ENCODE measurements at regions not wholly inside any gene's neighbourhood (a gene's known extent, or its start where the extent isn't known, plus 50 kb on each side); places are given as distances from the start of the nearest gene placed in this dataset.
A peak's percentile ranks its signal among the peaks of the same experiment; 100 is the strongest.

- no peak overlapping the region for H4K5ac ChIP-seq (ENCODE audit: insufficient read length, low read depth, low read length)
- H3K79me1 ChIP-seq (ENCODE audit: low read depth, low read length) = no peaks in the 10 kb centered on the region; the same call in 1 of the 2 replicates
- TF ChIP-seq CHD1 (IDR thresholded peaks at IDR 0.05; ENCODE audit: low read depth, low read length) = no peak
- H2BK5ac ChIP-seq (ENCODE audit: low read depth, low read length) = peak overlapping the region; percentile 8; the same call in 1 of the 2 replicates
- H3K27me3 ChIP-seq (replicated peaks in 1 of 4; ENCODE audit: control insufficient read depth in 3 of 4, extremely low read depth in 1 of 4, insufficient read depth in 3 of 4, low read length in 3 of 4) = no peaks in the 10 kb centered on the region
- H3K9ac ChIP-seq (replicated peaks in 1 of 4; ENCODE audit: extremely low read depth in 1 of 4, low read depth in 3 of 4, low read length in 3 of 4) = no peak overlapping the region
- no peaks in the 10 kb centered on the region for H3K23me2 ChIP-seq (ENCODE audit: low read depth, low read length)
- no peak overlapping the region for H4K8ac ChIP-seq (ENCODE audit: extremely low read depth, insufficient read depth, low read length)
- H2AK5ac ChIP-seq (ENCODE audit: low read depth, low read length) = peak overlapping the region; percentile 17; the same call in 1 of the 2 replicates
- no peak overlapping the region for H2BK20ac ChIP-seq (ENCODE audit: low read length)
- H3K14ac ChIP-seq (ENCODE audit: insufficient read length) = no peak overlapping the region
- H4K20me1 ChIP-seq (replicated peaks in 1 of 2; ENCODE audit: control insufficient read depth in 1 of 2, insufficient read depth in 2 of 2, low read length in 2 of 2) = no peaks in the 10 kb centered on the region
- H3K4me1 ChIP-seq (replicated peaks in 1 of 4; ENCODE audit: control insufficient read depth in 3 of 4, insufficient read depth in 4 of 4, low read length in 3 of 4) = peaks cover 3 to 14% (median 8%) of the 10 kb centered on the region in 4 experiments; a peak in 4 of 7 replicates
- no peak overlapping the region for H3K56ac ChIP-seq (replicated peaks; ENCODE audit: insufficient read length, low read depth, low read length)
- H2BK12ac ChIP-seq (ENCODE audit: low read depth, low read length) = 0 out of 2 replicates have a peak overlapping the region, but pooled peaks have one; percentile 30
- no peaks in the 10 kb centered on the region for H3K79me2 ChIP-seq (ENCODE audit: control insufficient read depth in 1 of 2, insufficient read depth in 2 of 2, low read length in 2 of 2)
- no peak overlapping the region for H3K4me3 ChIP-seq (ENCODE audit: extremely low read depth in 1 of 4, insufficient read depth in 2 of 4, low read depth in 3 of 4, low read length in 4 of 4)
- no peaks in the 10 kb centered on the region; a peak in 1 of 8 replicates for H3K36me3 ChIP-seq (ENCODE audit: control insufficient read depth in 2 of 4, insufficient read depth in 4 of 4, low read length in 3 of 4)
- H3K4me2 ChIP-seq (ENCODE audit: insufficient read depth in 1 of 2, low read depth in 2 of 2, low read length in 2 of 2) = no peak overlapping the region
- no peak overlapping the region for H3K27ac ChIP-seq (ENCODE audit: low read depth, low read length)
- 80% methylated on average over 3 of the region's 3 CpGs; no CpG with 5 or more reads in 1 of the 2 experiments for WGBS, 2 experiments (ENCODE audit: extremely low coverage in 1 of 2, insufficient coverage in 1 of 2, insufficient read length in 1 of 2, insufficient replicate concordance in 2 of 2, low coverage in 1 of 2, low lambda C conversion rate in 2 of 2, missing lambda C conversion rate in 1 of 2)
- H3K23ac ChIP-seq (ENCODE audit: insufficient read length) = no peak overlapping the region
- CTCF ChIA-PET (ENCODE audit: partially characterized antibody) = interaction anchor here (1.1 kb wide), 1 partner anchor 30 kb away, joined by 3 read pairs; no protein-coding TSS in a partner anchor
- DNase-seq (ENCODE audit: low read depth in 1 of 2, low spot score in 2 of 2) (no peak), FAIRE-seq (no peak)
- no peaks in the 10 kb centered on the region for H3K9me3 ChIP-seq (ENCODE audit: insufficient read depth in 2 of 2, low read depth in 1 of 2, low read length in 1 of 2)
- H2BK120ac ChIP-seq (replicated peaks; ENCODE audit: low read depth, low read length) = no peak overlapping the region
- no peak overlapping the region for H2BK15ac ChIP-seq (ENCODE audit: low read length)
- H4K91ac ChIP-seq (replicated peaks; ENCODE audit: insufficient read length, low read length) = peak overlapping the region; percentile 30
- no peak overlapping the region for H3K4ac ChIP-seq (replicated peaks; ENCODE audit: insufficient read length, low read depth, low read length)
- no peak overlapping the region for H2AFZ ChIP-seq (ENCODE audit: low read length)
- POLR2A ChIA-PET (ENCODE audit: partially characterized antibody) = interaction anchor here (0.7 to 1.0 kb wide), 2 partner anchors 41 to 126 kb away, joined by 3 to 4 read pairs; no protein-coding TSS in a partner anchor
- no peak overlapping the region for H3K18ac ChIP-seq (ENCODE audit: extremely low read depth, low read length)
Measured at GRCh38 chr9:87389936-87390335, 107.7 kb upstream of the DAPK1 start.
